ENCODE measurements at regions not wholly inside any gene's neighbourhood (a gene's known extent, or its start where the extent isn't known, plus 50 kb on each side); places are given as distances from the start of the nearest gene placed in this dataset.

GRCh38 chr5:9820691-9821449, 190.7 kb upstream of the TAS2R1 start:
- no TSS peak for BruUV-seq (replicated peaks)

More at GRCh38 chr5:9820691-9821449, 190.7 kb upstream of the TAS2R1 start:
- Histone ChIP-seq H3K27ac (ENCODE audit: extremely low read length, insufficient read depth, low read length) (no peak overlapping the region), H3K79me2 (ENCODE audit: insufficient read depth, low read length) (no peaks in the 10 kb centered on the region), H3K27me3 (ENCODE audit: control insufficient read depth in 1 of 2, insufficient read depth in 2 of 2, low read length in 2 of 2) (no peaks in the 10 kb centered on the region), H3K36me3 (replicated peaks in 1 of 2; ENCODE audit: control insufficient read depth in 1 of 2, insufficient read depth in 2 of 2, low read length in 2 of 2) (no peaks in the 10 kb centered on the region), H3K9me3 (ENCODE audit: low read length) (no peaks in the 10 kb centered on the region), H3K4me3 (replicated peaks in 1 of 3; ENCODE audit: insufficient read depth in 1 of 3, low read depth in 2 of 3, low read length in 3 of 3) (no peak overlapping the region), H2AFZ (ENCODE audit: low read length) (no peak overlapping the region), H3K4me1 (ENCODE audit: insufficient read depth, low read length) (no peaks in the 10 kb centered on the region), H4K20me1 (ENCODE audit: insufficient read depth, low read length) (no peaks in the 10 kb centered on the region), H3K4me2 (ENCODE audit: low read depth, low read length) (no peak overlapping the region), H3K9ac (ENCODE audit: insufficient read depth, low read depth, low read length) (no peak overlapping the region)
- 0% methylated on average over 4 of the region's 4 CpGs for WGBS (ENCODE audit: low lambda C conversion rate)
- POLR2A ChIA-PET, result no interaction called here
- FAIRE-seq (no peak), ATAC-seq (no peak), DNase-seq (ENCODE audit: low spot score) (no peak)
- TF ChIP-seq DRAP1 (CRISPR knock-in tag; IDR thresholded peaks at IDR 0.05) (no peak), ZBTB10 (CRISPR knock-in tag; IDR thresholded peaks at IDR 0.05; ENCODE audit: borderline replicate concordance) (no peak), CREB3 (CRISPR knock-in tag; IDR thresholded peaks at IDR 0.05) (no peak), SIN3A (IDR thresholded peaks at IDR 0.05; ENCODE audit: borderline replicate concordance, low read depth, low read length) (no peak), CEBPB (IDR thresholded peaks at IDR 0.05; ENCODE audit: borderline replicate concordance, low read depth, low read length) (no peak), ZBTB43 (CRISPR knock-in tag; conservative IDR thresholded peaks at IDR 0.05) (no peak), ZNF891 (CRISPR knock-in tag; IDR thresholded peaks at IDR 0.05) (no peak)
- CTCF ChIA-PET (ENCODE audit: low intra/inter-chr PET ratio, low total read pairs), result no interaction called here
- in situ Hi-C loops (cut with HindIII; ENCODE audit: extremely low pct_ligation_motif_present, low pct_unique_long_range_greater_than_20kb), result no loop called here
- intact Hi-C loops (cut with micrococcal nuclease; ENCODE audit: unreplicated experiment), result no loop called here
